HEK293 (cell line): ENCODE measurements at regions not wholly inside any gene's neighbourhood (a gene's known extent, or its start where the extent isn't known, plus 50 kb on each side); places are given as distances from the start of the nearest gene placed in this dataset.

Source experiments
- CTCF ChIA-PET: fragments of 350-600 bp; formaldehyde crosslinking; extraction: SDS; loops from one replicate; lab custom pipeline; 2021; ENCODE audit warnings: antibody characterized with exemption; lab: Yijun Ruan, JAX
- POLR2A ChIA-PET: fragments of 300-600 bp; formaldehyde crosslinking; extraction: SDS; loops from one replicate; lab custom pipeline; 2020; ENCODE audit warnings: antibody characterized with exemption, inconsistent platforms; lab: Yijun Ruan, JAX
- H3K27ac ChIP-seq: fragments of 200-500 bp; sonication (Bioruptor generic); 2 replicates; pipeline ENCODE4 v1.5.1; 2014; ENCODE audit warnings: low read depth, low read length, control low read depth, inconsistent platforms; ENCODE audit errors: extremely low read depth
- H3K36me3 ChIP-seq, 2 experiments: fragments of 200-500 bp in 1 of 2; sonication (Bioruptor generic) in 1 of 2; 1 replicate in 1 of 2; 2 replicates in 1 of 2; pipeline ENCODE4 v1.5.1; 2014 to 2017; ENCODE audit warnings: inconsistent platforms in 2 of 2, low read length in 2 of 2; ENCODE audit not compliant: control insufficient read depth in 2 of 2, insufficient read depth in 1 of 2
- H3K4me1 ChIP-seq: fragments of 200-500 bp; sonication (Bioruptor generic); 2 replicates; pipeline ENCODE4 v1.5.1; 2014; ENCODE audit warnings: mild to moderate bottlenecking, low read length, inconsistent platforms; ENCODE audit not compliant: control insufficient read depth, insufficient read depth
- H3K4me3 ChIP-seq: 2 replicates; pipeline ENCODE4 v1.5.1; 2011; ENCODE audit warnings: low read depth, mild to moderate bottlenecking, control low read depth, low read length, moderate library complexity
- H3K9me3 ChIP-seq: fragments of 200-500 bp; sonication (Bioruptor generic); 2 replicates; pipeline ENCODE4 v1.5.1; 2014; ENCODE audit warnings: low read depth, low read length, inconsistent platforms; ENCODE audit not compliant: control insufficient read depth, insufficient read depth
- BCL11A ChIP-seq: fragments of 450-650 bp; formaldehyde crosslinking; IDR thresholded peaks from 2 replicates; pipeline ENCODE4 v1.5.1; 2016; ENCODE audit warnings: low read depth, missing biosample characterization, missing genetic modification characterization
- GLIS2 ChIP-seq: fragments of 450-650 bp; formaldehyde crosslinking; IDR thresholded peaks from 2 replicates; pipeline ENCODE4 v1.5.1; 2016; ENCODE audit warnings: missing biosample characterization, missing genetic modification characterization
- KLF1 ChIP-seq: fragments of 450-650 bp; formaldehyde crosslinking; IDR thresholded peaks from 2 replicates; pipeline ENCODE4 v1.5.1; 2016; ENCODE audit warnings: missing biosample characterization, missing genetic modification characterization
- KLF10 ChIP-seq: fragments of 450-650 bp; IDR thresholded peaks from 2 replicates; pipeline ENCODE4 v1.5.1; 2018; ENCODE audit warnings: missing biosample characterization, mild to moderate bottlenecking, missing genetic modification characterization
- KLF8 ChIP-seq: fragments of 450-650 bp; formaldehyde crosslinking; IDR thresholded peaks from 2 replicates; pipeline ENCODE4 v1.5.1; 2016; ENCODE audit warnings: missing biosample characterization, missing genetic modification characterization
- ZEB2 ChIP-seq: fragments of 450-650 bp; formaldehyde crosslinking; IDR thresholded peaks from 2 replicates; pipeline ENCODE4 v1.5.1; 2016; ENCODE audit warnings: missing biosample characterization, missing genetic modification characterization
- ZNF169 ChIP-seq: fragments of 450-650 bp; formaldehyde crosslinking; IDR thresholded peaks from 2 replicates; pipeline ENCODE4 v1.5.1; 2016; ENCODE audit warnings: missing biosample characterization, missing genetic modification characterization
- ZNF274 ChIP-seq, 2 experiments: fragments of 200-500 bp in 1 of 2; fragments of 450-650 bp in 1 of 2; sonication (Bioruptor generic) in 1 of 2; formaldehyde crosslinking in 1 of 2; IDR thresholded peaks; 2 replicates each; pipeline versions ENCODE4 v1.5.1 to v1.6.1; 2014 to 2016; ENCODE audit warnings: borderline replicate concordance in 1 of 2, inconsistent platforms in 1 of 2, low read length in 1 of 2, missing biosample characterization in 1 of 2, missing genetic modification characterization in 1 of 2
- ZNF335 ChIP-seq: fragments of 450-650 bp; formaldehyde crosslinking; conservative IDR thresholded peaks from 2 replicates; pipeline ENCODE4 v1.5.1; 2016; ENCODE audit warnings: missing biosample characterization, missing genetic modification characterization
- ZNF473 ChIP-seq: fragments of 450-650 bp; formaldehyde crosslinking; IDR thresholded peaks from 2 replicates; pipeline ENCODE4 v1.5.1; 2017; ENCODE audit warnings: missing biosample characterization, missing genetic modification characterization
- ZNF501 ChIP-seq: fragments of 450-650 bp; formaldehyde crosslinking; IDR thresholded peaks from 2 replicates; pipeline ENCODE4 v1.5.1; 2016; ENCODE audit warnings: missing biosample characterization, missing genetic modification characterization
- ZNF529 ChIP-seq: fragments of 450-650 bp; formaldehyde crosslinking; IDR thresholded peaks from 2 replicates; pipeline ENCODE4 v1.5.1; 2017; ENCODE audit warnings: missing genetic modification characterization, missing biosample characterization; ENCODE audit not compliant: insufficient replicate concordance
- ZNF560 ChIP-seq: fragments of 450-650 bp; formaldehyde crosslinking; IDR thresholded peaks from 2 replicates; pipeline ENCODE4 v1.5.1; 2017; ENCODE audit warnings: missing biosample characterization, missing genetic modification characterization, borderline replicate concordance
- ZNF624 ChIP-seq: fragments of 450-650 bp; formaldehyde crosslinking; IDR thresholded peaks from 2 replicates; pipeline ENCODE4 v1.5.1; 2017; ENCODE audit warnings: missing biosample characterization, missing genetic modification characterization
- TF ChIP-seq, protein P1 (sequence below): fragments of 450-650 bp; formaldehyde crosslinking; conservative IDR thresholded peaks from 2 replicates; pipeline ENCODE4 v1.5.1; 2016; ENCODE audit warnings: low read depth, missing biosample characterization, missing genetic modification characterization
- TF ChIP-seq, protein P2 (sequence below): fragments of 450-650 bp; formaldehyde crosslinking; IDR thresholded peaks from 2 replicates; pipeline ENCODE4 v1.5.1; 2016; ENCODE audit warnings: missing biosample characterization, missing genetic modification characterization
- TF ChIP-seq, protein P3 (sequence below): fragments of 450-650 bp; formaldehyde crosslinking; IDR thresholded peaks from 2 replicates; pipeline ENCODE4 v1.5.1; 2016; ENCODE audit warnings: missing biosample characterization, missing genetic modification characterization
- TF ChIP-seq, protein P4 (sequence below): fragments of 450-650 bp; formaldehyde crosslinking; conservative IDR thresholded peaks from 2 replicates; pipeline ENCODE4 v1.5.1; 2016; ENCODE audit warnings: low read depth, missing biosample characterization, missing genetic modification characterization
- TF ChIP-seq, protein P5 (sequence below): fragments of 450-650 bp; formaldehyde crosslinking; IDR thresholded peaks from 2 replicates; pipeline ENCODE4 v1.5.1; 2016; ENCODE audit warnings: missing biosample characterization, missing genetic modification characterization

DNA sequence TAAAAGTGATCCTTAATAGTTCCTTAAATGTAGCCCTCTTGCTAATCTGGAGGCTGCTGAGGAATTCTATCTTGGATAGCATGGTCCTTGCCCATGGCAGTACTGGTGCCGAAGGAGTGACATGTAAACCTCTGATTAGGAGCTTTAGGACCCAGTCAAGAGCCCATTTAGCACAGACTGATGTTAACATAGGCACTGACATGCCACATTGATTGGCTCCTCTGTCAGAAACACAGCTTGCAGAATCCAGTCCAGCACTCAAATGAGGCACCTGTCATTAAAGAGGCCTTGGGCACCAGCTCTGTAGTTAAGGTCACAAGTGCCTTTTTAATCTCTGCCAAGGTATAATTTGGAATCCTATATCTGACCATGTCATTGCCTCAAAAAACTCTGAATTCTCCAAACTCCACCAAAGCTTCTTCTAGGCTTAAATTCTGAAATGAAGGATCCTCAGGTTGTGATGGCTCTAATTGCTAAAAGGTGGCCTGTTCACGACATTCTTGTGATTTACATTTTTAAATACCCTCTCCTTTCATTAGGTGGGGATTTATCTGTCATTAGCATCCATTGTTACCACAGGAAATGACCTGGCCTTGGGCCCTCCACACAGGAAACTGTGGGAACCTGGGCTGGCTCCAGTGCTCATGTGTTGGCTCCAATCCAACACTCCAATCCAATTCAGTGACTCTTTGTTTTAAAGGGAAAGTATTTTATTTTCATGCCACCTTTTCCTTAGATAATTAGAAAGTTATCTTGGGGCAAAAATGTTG, 57.3 kb upstream of the RNF7 start (continued):
- TF ChIP-seq, protein P1, sequence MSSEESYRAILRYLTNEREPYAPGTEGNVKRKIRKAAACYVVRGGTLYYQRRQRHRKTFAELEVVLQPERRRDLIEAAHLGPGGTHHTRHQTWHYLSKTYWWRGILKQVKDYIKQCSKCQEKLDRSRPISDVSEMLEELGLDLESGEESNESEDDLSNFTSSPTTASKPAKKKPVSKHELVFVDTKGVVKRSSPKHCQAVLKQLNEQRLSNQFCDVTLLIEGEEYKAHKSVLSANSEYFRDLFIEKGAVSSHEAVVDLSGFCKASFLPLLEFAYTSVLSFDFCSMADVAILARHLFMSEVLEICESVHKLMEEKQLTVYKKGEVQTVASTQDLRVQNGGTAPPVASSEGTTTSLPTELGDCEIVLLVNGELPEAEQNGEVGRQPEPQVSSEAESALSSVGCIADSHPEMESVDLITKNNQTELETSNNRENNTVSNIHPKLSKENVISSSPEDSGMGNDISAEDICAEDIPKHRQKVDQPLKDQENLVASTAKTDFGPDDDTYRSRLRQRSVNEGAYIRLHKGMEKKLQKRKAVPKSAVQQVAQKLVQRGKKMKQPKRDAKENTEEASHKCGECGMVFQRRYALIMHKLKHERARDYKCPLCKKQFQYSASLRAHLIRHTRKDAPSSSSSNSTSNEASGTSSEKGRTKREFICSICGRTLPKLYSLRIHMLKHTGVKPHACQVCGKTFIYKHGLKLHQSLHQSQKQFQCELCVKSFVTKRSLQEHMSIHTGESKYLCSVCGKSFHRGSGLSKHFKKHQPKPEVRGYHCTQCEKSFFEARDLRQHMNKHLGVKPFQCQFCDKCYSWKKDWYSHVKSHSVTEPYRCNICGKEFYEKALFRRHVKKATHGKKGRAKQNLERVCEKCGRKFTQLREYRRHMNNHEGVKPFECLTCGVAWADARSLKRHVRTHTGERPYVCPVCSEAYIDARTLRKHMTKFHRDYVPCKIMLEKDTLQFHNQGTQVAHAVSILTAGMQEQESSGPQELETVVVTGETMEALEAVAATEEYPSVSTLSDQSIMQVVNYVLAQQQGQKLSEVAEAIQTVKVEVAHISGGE (tag by site-specific recombination), result 0 out of 2 replicates have a peak, but pooled peaks have one; percentile 12
- TF ChIP-seq KLF8 (no peak), ZNF274 (IDR thresholded peaks at IDR 0.05; ENCODE audit: low read length) (no peak), ZNF274 (tag by site-specific recombination; IDR thresholded peaks at IDR 0.05; ENCODE audit: borderline replicate concordance) (no peak)
- TF ChIP-seq, protein P2, sequence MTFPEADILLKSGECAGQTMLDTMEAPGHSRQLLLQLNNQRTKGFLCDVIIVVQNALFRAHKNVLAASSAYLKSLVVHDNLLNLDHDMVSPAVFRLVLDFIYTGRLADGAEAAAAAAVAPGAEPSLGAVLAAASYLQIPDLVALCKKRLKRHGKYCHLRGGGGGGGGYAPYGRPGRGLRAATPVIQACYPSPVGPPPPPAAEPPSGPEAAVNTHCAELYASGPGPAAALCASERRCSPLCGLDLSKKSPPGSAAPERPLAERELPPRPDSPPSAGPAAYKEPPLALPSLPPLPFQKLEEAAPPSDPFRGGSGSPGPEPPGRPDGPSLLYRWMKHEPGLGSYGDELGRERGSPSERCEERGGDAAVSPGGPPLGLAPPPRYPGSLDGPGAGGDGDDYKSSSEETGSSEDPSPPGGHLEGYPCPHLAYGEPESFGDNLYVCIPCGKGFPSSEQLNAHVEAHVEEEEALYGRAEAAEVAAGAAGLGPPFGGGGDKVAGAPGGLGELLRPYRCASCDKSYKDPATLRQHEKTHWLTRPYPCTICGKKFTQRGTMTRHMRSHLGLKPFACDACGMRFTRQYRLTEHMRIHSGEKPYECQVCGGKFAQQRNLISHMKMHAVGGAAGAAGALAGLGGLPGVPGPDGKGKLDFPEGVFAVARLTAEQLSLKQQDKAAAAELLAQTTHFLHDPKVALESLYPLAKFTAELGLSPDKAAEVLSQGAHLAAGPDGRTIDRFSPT (tag by site-specific recombination), result no peak

DNA sequence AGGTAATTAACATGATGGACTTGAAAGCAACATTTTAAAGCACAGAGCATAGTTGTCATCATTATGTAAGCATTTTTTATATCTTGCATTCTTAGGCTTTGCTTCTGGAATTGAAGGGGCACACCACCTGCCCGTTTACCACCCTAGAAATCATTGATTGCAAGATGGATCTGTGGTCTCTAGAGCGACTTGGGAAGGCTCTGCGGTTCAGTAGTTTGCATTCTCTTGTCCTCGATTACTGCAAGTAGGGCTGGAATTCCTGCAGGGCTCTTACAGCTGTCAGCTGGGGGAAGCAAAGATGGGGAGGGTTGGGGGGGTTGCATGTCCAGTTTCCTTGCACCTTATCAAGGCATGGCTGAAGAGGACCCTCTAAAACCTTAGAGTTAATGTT, 56.7 kb upstream of the RNF7 start:
- Histone ChIP-seq H3K27ac (no peak overlapping the region), H3K4me3 (no peak overlapping the region), H3K9me3 (no peaks in the 10 kb centered on the region), H3K36me3 (no peaks in the 10 kb centered on the region), H3K4me1 (peaks cover 3% of the 10 kb centered on the region; the same call in 1 of the 2 replicates)
- ChIA-PET CTCF (no interaction called here), POLR2A (no interaction called here)
- no peak for TF ChIP-seq ZNF560
- no peak for TF ChIP-seq ZEB2 (tag by site-specific recombination)
- TF ChIP-seq KLF8, result no peak
- TF ChIP-seq, protein P3, sequence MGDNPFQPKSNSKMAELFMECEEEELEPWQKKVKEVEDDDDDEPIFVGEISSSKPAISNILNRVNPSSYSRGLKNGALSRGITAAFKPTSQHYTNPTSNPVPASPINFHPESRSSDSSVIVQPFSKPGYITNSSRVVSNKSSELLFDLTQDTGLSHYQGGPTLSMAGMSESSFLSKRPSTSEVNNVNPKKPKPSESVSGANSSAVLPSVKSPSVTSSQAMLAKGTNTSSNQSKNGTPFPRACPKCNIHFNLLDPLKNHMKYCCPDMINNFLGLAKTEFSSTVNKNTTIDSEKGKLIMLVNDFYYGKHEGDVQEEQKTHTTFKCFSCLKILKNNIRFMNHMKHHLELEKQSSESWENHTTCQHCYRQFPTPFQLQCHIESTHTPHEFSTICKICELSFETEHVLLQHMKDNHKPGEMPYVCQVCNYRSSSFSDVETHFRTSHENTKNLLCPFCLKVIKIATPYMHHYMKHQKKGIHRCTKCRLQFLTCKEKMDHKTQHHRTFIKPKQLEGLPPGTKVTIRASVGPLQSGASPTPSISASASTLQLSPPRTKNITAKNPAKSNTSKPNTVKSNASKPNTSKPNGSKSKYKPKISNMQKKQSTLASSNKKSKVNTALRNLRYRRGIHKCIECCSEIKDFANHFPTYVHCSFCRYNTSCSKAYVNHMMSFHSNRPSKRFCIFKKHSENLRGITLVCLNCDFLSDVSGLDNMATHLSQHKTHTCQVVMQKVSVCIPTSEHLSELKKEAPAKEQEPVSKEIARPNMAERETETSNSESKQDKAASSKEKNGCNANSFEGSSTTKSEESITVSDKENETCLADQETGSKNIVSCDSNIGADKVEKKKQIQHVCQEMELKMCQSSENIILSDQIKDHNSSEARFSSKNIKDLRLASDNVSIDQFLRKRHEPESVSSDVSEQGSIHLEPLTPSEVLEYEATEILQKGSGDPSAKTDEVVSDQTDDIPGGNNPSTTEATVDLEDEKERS (tag by site-specific recombination), result no peak
- TF ChIP-seq, protein P4, sequence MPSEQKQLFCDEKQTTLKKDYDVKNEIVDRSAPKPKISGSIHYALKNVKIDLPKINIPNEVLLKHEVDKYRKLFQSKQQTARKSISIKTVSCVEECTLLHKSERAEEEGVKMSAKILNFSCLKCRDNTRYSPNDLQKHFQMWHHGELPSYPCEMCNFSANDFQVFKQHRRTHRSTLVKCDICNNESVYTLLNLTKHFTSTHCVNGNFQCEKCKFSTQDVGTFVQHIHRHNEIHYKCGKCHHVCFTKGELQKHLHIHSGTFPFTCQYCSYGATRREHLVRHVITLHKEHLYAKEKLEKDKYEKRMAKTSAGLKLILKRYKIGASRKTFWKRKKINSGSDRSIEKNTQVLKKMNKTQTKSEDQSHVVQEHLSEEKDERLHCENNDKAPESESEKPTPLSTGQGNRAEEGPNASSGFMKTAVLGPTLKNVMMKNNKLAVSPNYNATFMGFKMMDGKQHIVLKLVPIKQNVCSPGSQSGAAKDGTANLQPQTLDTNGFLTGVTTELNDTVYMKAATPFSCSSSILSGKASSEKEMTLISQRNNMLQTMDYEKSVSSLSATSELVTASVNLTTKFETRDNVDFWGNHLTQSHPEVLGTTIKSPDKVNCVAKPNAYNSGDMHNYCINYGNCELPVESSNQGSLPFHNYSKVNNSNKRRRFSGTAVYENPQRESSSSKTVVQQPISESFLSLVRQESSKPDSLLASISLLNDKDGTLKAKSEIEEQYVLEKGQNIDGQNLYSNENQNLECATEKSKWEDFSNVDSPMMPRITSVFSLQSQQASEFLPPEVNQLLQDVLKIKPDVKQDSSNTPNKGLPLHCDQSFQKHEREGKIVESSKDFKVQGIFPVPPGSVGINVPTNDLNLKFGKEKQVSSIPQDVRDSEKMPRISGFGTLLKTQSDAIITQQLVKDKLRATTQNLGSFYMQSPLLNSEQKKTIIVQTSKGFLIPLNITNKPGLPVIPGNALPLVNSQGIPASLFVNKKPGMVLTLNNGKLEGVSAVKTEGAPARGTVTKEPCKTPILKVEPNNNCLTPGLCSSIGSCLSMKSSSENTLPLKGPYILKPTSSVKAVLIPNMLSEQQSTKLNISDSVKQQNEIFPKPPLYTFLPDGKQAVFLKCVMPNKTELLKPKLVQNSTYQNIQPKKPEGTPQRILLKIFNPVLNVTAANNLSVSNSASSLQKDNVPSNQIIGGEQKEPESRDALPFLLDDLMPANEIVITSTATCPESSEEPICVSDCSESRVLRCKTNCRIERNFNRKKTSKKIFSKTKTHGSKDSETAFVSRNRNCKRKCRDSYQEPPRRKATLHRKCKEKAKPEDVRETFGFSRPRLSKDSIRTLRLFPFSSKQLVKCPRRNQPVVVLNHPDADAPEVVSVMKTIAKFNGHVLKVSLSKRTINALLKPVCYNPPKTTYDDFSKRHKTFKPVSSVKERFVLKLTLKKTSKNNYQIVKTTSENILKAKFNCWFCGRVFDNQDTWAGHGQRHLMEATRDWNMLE (tag by site-specific recombination), result no peak
- TF ChIP-seq, protein P5, sequence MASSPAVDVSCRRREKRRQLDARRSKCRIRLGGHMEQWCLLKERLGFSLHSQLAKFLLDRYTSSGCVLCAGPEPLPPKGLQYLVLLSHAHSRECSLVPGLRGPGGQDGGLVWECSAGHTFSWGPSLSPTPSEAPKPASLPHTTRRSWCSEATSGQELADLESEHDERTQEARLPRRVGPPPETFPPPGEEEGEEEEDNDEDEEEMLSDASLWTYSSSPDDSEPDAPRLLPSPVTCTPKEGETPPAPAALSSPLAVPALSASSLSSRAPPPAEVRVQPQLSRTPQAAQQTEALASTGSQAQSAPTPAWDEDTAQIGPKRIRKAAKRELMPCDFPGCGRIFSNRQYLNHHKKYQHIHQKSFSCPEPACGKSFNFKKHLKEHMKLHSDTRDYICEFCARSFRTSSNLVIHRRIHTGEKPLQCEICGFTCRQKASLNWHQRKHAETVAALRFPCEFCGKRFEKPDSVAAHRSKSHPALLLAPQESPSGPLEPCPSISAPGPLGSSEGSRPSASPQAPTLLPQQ (tag by site-specific recombination), result no peak
- TF ChIP-seq ZNF624, result no peak
- no peak for TF ChIP-seq ZNF473 (tag by site-specific recombination)
- no peak for TF ChIP-seq ZNF335 (tag by site-specific recombination)
- TF ChIP-seq GLIS2 (tag by site-specific recombination), result no peak
- TF ChIP-seq BCL11A (tag by site-specific recombination), result no peak
- no peak for TF ChIP-seq ZNF169 (tag by site-specific recombination)
- no peak for TF ChIP-seq KLF10 (tag by site-specific recombination)
- no peak for TF ChIP-seq ZNF501
- no peak for TF ChIP-seq KLF1 (tag by site-specific recombination)
- no peak for TF ChIP-seq ZNF529
